Activated CD8-positive, alpha-beta T cell treated with anti-CD3 and anti-CD28 coated beads for 36 hours (primary cell): ENCODE measurements at regions not wholly inside any gene's neighbourhood (a gene's known extent, or its start where the extent isn't known, plus 50 kb on each side); places are given as distances from the start of the nearest gene placed in this dataset.

Source experiments
- ATAC-seq: fragments of 200-7000 bp; cut with Tn5 transposase; one replicate; pipeline ENCODE4 v1.10.0; 2021; ENCODE audit warnings: mild to moderate bottlenecking, moderate library complexity
- CTCF ChIA-PET: fragments of 350-600 bp; sonication (Branson Sonifier 250); formaldehyde crosslinking; loops from one replicate; lab custom pipeline; 2021; ENCODE audit warnings: antibody characterized with exemption; lab: Charles Lee
- POLR2A ChIA-PET: fragments of 350-600 bp; sonication (Branson Sonifier 250); formaldehyde crosslinking; loops from one replicate; lab custom pipeline; 2021; ENCODE audit warnings: antibody characterized with exemption; lab: Charles Lee
- DNase-seq: peaks from one replicate; pipeline ENCODE4 v3.0.0-alpha.2; 2020
- H3K27ac Mint-ChIP-seq: one replicate; pipeline ENCODE4 v1.8.0; 2021; ENCODE audit warnings: mild to moderate bottlenecking, mixed read lengths
- H3K27me3 Mint-ChIP-seq: one replicate; pipeline ENCODE4 v1.8.0; 2021; ENCODE audit warnings: mixed read lengths
- H3K36me3 Mint-ChIP-seq: one replicate; pipeline ENCODE4 v1.8.0; 2021; ENCODE audit warnings: low read depth, mixed read lengths
- H3K4me1 Mint-ChIP-seq: one replicate; pipeline ENCODE4 v1.8.0; 2021; ENCODE audit warnings: low read depth, mixed read lengths
- H3K4me3 Mint-ChIP-seq: one replicate; pipeline ENCODE4 v1.8.0; 2021; ENCODE audit warnings: mild to moderate bottlenecking, moderate library complexity, mixed read lengths
- H3K9me3 Mint-ChIP-seq: one replicate; pipeline ENCODE4 v1.8.0; 2021; ENCODE audit warnings: mixed read lengths
- intact Hi-C: fragments of 100-400 bp; cut with micrococcal nuclease; formaldehyde crosslinking; loops from one replicate; pipeline ENCODE4 v1.10.0; 2022
- TF ChIP-seq, protein P1 (sequence below): fragments of 200-600 bp; IDR thresholded peaks from one replicate; pipeline ENCODE4 v1.8.0; 2022; ENCODE audit warnings: antibody characterized with exemption, mild to moderate bottlenecking

DNA sequence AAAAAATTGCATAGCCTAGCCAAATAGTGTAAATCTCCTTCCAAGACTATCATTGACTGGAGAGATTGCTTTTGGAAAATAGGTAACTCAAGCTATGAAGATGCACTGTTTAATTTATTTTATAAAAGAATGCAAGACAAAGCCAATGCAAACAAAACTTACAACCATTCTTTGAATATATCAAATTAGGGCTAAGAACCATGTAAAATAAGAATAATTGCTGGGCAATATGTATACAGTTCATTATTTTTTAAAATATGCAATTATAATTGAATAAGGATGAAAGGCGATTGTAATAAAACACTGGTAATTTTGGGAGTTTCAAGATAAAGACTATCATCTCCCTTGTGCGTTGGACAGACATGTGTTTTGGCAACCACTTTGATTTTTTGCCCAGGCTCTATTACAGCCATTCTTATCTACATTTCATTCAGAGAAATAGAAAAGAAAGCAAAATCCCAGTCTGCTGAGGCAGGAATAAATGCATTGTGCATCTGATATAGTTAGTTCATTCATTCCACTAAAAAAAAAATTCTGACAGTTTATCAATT lies 242.3 kb upstream of the ROBO1 start:
- Mint-ChIP-seq H3K4me3 (no peak overlapping the region), H3K9me3 (peaks cover 4% of the 10 kb centered on the region), H3K4me1 (no peaks in the 10 kb centered on the region), H3K27ac (no peak overlapping the region), H3K36me3 (no peaks in the 10 kb centered on the region), H3K27me3 (no peaks in the 10 kb centered on the region)
- intact Hi-C loops = no loop called here
- ChIA-PET POLR2A (no interaction called here), CTCF (no interaction called here)
- TF ChIP-seq, protein P1, sequence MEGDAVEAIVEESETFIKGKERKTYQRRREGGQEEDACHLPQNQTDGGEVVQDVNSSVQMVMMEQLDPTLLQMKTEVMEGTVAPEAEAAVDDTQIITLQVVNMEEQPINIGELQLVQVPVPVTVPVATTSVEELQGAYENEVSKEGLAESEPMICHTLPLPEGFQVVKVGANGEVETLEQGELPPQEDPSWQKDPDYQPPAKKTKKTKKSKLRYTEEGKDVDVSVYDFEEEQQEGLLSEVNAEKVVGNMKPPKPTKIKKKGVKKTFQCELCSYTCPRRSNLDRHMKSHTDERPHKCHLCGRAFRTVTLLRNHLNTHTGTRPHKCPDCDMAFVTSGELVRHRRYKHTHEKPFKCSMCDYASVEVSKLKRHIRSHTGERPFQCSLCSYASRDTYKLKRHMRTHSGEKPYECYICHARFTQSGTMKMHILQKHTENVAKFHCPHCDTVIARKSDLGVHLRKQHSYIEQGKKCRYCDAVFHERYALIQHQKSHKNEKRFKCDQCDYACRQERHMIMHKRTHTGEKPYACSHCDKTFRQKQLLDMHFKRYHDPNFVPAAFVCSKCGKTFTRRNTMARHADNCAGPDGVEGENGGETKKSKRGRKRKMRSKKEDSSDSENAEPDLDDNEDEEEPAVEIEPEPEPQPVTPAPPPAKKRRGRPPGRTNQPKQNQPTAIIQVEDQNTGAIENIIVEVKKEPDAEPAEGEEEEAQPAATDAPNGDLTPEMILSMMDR = no peak
- DNase-seq (no peak), ATAC-seq (no peak)

DNA sequence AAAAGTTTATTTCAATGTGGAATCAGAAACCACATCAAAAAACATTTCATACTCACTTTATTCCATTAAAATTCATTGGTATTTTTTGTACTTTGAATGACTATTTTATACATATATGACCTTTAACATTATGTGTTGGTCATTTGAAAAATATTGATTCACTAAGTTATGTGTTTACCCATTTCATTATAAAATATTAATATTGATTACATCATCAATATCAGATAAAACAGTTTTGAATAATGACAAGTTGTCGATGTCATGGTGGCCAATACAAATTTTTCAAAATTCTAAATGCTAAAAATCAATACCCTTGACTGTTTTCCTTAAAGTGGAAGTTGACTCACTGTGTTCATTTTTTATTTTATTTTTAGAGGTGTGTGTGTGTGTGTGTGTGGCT lies 239.7 kb upstream of the ROBO1 start:
- intact Hi-C loops = no loop called here
- Mint-ChIP-seq H3K9me3 (peaks cover 4% of the 10 kb centered on the region), H3K36me3 (no peaks in the 10 kb centered on the region), H3K4me1 (no peaks in the 10 kb centered on the region), H3K27ac (no peak overlapping the region), H3K27me3 (no peaks in the 10 kb centered on the region), H3K4me3 (no peak overlapping the region)
- DNase-seq = no peak
- ChIA-PET POLR2A (no interaction called here), CTCF (no interaction called here)
- TF ChIP-seq, protein P1 = no peak
- no peak for ATAC-seq

DNA sequence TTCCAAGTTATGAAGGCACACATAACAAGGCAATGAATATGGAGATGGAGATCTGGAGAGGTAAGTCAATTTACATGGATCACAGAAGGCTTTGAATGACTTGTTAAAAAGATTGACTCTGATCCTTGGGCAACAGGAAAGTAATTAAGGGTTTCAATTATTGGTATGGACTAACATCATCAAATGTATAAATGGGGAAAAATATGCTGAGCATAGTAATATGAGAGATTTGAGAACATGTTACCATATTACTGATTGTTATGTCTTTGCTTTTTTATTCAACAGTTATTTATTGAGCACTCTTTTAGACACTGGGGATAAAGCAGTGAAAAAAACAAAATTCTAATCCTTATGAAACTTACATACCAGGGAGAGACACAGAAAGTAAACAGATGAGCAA lies 238.5 kb upstream of the ROBO1 start:
- POLR2A ChIA-PET = no interaction called here
- peaks cover 4% of the 10 kb centered on the region for H3K9me3 Mint-ChIP-seq
- intact Hi-C loops = no loop called here
- H3K4me1 Mint-ChIP-seq = no peaks in the 10 kb centered on the region
- TF ChIP-seq, protein P1 = no peak
- H3K27ac Mint-ChIP-seq = no peak overlapping the region
- no peak overlapping the region for H3K4me3 Mint-ChIP-seq
- no peaks in the 10 kb centered on the region for H3K36me3 Mint-ChIP-seq
- no peaks in the 10 kb centered on the region for H3K27me3 Mint-ChIP-seq
- CTCF ChIA-PET = no interaction called here
- ATAC-seq (no peak), DNase-seq (no peak)

DNA sequence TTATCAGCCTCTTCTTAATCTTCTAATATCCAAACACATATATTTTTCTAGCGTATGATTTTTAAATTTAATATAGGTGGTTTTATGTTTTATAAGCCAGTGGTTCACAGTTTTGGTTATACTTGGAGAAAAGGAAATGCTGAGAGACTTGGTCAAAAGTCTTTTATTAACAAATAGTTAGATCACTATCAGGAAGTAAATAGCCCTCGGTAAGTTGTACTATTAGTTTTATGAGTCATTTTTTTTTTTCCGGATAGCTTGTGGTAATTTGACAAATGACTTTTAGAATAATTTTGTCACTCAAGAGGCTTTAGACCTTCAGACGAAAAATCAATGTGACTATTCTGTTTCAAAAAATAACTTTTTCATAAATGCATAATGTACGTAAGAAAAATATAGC lies 232.2 kb upstream of the ROBO1 start:
- Mint-ChIP-seq H3K27me3 (no peaks in the 10 kb centered on the region), H3K4me1 (no peaks in the 10 kb centered on the region), H3K27ac (no peak overlapping the region), H3K9me3 (peaks cover 6% of the 10 kb centered on the region), H3K36me3 (no peaks in the 10 kb centered on the region), H3K4me3 (no peak overlapping the region)
- DNase-seq (no peak), ATAC-seq (no peak)
- POLR2A ChIA-PET = no interaction called here
- TF ChIP-seq, protein P1 = no peak
- CTCF ChIA-PET = no interaction called here
- intact Hi-C loops = no loop called here

DNA sequence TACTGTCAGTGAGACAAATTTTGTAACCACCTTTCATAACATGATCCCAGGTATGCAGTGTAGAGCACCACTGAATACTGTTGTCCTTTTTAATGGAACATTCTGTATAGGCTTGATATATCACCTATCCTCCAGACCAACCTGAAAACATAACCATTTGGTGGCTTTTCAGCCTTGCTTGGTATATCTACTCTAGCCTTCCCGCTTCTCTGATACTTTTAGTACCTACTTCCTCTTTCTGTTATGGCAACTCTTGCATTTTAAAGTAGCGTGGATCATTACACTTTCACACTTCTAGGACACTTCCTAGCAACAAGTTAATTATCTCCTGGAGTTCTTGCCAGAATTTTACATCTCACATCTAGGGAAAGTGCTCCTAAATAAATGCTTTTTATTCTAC lies 226.6 kb upstream of the ROBO1 start:
- Mint-ChIP-seq H3K36me3 (no peaks in the 10 kb centered on the region), H3K9me3 (peaks cover 10% of the 10 kb centered on the region)
- CTCF ChIA-PET = no interaction called here

More for the DNA sequence above, 226.6 kb upstream of the ROBO1 start:
- no peak overlapping the region for H3K27ac Mint-ChIP-seq
- no peak for ATAC-seq
- intact Hi-C loops = no loop called here
- POLR2A ChIA-PET = no interaction called here
- no peaks in the 10 kb centered on the region for H3K4me1 Mint-ChIP-seq
- TF ChIP-seq, protein P1 = no peak
- no peak for DNase-seq
- H3K27me3 Mint-ChIP-seq = no peaks in the 10 kb centered on the region
- H3K4me3 Mint-ChIP-seq = no peak overlapping the region
